ENCODE measurements at regions not wholly inside any gene's neighbourhood (a gene's known extent, or its start where the extent isn't known, plus 50 kb on each side); places are given as distances from the start of the nearest gene placed in this dataset.
A peak's percentile ranks its signal among the peaks of the same experiment; 100 is the strongest.
"Not testable (repeated sequence)": the region's sequence is repeated elsewhere in the genome, so short reads cannot be mapped to it uniquely, and the experiment has no call there.

DNA sequence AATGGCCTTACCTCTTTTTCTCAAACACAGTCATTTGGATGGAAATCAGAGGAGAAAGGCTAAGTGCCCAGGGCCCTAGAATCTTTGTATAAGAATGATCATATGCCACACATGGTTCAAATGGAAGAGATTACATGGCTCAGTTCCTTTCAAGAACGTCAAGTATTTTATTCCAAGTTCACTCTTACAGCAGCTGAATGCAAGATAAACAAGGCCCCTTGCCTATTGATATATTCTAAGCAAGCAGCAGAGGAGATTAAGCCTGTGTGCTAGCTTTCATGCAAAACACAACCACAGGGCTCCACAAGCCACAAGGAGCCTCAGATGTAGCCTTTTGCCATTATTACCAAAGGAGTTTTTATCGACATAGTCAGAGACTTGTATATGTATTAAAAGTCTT lies 55.3 kb upstream of the SLCO6A1 start:
- DNase-seq (ENCODE audit: low spot score), result no peak

DNA sequence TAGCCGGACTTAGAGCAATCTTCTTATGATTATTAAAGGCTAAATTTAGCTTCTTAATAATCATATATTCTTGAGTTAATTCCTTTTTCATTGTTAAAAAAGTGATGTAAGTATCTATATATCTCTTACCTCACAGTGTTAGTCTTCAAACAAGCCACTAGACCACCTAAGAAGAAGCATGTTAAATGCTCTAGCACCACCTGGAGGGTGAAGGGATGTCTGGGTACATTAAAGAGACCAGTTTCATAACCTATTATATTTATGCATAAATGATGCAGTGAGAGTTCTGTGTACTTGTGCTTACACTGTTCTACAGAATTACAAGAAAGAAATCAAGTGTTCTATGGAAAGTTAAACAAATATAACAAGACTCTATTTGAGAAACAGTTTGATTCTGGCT lies 55.9 kb upstream of the SLCO6A1 start:
- no peak for DNase-seq (ENCODE audit: low spot score)

- DNase-seq (ENCODE audit: low spot score), result peak; percentile 2
These were observed 63.3 kb upstream of the SLCO6A1 start for GRCh38 chr5:102561894-102562760.

- DNase-seq (ENCODE audit: low spot score), result no peak
These were observed 71.9 kb upstream of the SLCO6A1 start for GRCh38 chr5:102570747-102571146.

- DNase-seq (ENCODE audit: low spot score), result no peak
These were observed 79.6 kb upstream of the SLCO6A1 start for GRCh38 chr5:102578362-102578761.

DNA sequence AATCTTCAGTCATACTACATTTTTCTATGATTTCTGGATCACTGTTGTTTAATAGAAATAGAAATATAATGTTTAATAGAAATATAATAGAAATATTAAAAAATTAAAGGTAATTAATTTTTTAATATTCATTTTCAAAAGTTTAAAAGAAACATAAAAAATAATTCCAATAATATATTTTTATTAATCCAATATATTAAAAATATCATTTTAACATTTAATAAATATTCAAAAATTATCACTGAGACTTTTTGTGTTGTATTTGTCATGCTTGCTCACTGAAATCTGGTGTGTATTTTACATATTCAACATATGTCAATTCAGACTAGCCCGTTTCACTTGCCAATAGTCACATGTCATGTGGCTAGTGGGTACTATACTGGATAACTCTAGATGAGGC lies 80.6 kb upstream of the SLCO6A1 start:
- DNase-seq (ENCODE audit: low spot score), result no peak

GRCh38 chr5:102581011-102581410 lies 82.2 kb upstream of the SLCO6A1 start:
- DNase-seq (ENCODE audit: low spot score), result no peak

DNA sequence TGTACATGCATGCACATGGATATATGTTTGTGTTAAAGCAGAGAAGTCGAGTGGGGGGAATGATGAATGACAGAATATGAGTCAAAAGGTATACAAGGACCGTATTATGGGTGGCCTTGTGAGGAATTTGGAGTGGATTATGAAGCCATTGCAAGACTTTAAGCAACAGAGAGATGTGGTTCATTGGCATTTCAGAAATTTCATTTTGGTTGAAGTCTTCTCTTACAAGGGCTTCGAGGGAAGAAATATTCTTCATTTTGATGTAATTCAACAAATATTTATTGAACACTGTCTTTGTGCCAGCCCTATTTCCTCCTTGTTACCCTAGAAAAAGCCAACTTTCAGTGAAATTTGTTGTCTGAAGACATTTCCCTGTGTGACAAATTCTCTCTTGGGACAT lies 83.9 kb upstream of the SLCO6A1 start:
- no peak for DNase-seq (ENCODE audit: low spot score)

GRCh38 chr5:102583276-102584124 lies 84.7 kb upstream of the SLCO6A1 start:
- DNase-seq (ENCODE audit: low spot score), result peak; percentile 7

DNA sequence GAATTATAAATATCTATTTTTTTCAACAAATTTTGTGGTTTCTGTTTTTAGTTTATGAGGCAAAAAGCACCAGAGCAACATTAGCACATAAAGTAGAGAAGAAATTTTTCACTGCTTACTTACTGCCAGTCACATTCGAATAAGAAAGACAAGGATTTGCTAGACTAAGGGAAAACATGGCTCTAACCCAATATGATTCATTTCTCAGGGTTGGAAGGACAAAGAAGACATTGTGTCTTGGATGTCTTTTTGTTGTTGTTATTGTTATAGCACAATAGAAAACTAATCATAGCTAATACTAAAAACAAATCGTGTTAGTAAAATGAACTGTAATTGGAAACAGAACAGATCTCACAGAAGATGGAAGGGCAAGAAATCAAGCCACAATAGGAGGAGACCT lies 90.9 kb upstream of the SLCO6A1 start:
- DNase-seq (ENCODE audit: low spot score), result no peak

GRCh38 chr5:102590467-102590866 lies 91.7 kb upstream of the SLCO6A1 start:
- DNase-seq (ENCODE audit: low spot score), result no peak

- DNase-seq (ENCODE audit: low spot score), result no peak
These were observed 92.8 kb upstream of the SLCO6A1 start for GRCh38 chr5:102591650-102592049.

DNA sequence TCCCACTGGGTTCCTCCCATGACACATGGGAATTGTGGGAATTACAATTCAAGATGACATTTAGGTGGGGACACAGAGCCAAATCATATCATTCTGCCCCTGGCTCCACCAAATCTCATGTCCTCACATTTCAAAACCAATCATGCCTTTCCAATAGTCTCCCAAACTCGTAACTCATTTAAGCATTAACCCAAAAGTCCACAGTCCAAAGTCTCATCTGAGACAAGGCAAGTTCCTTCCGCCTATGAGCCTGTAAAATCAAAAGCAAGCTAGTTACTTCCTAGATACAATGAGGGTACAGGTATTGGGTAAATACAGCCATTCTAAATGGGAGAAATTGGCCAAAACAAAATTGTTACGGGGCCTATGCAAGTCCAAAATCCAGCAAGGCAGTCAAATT lies 93.8 kb upstream of the SLCO6A1 start:
- not testable (repeated sequence) for DNase-seq (ENCODE audit: low spot score)

- no peak for DNase-seq (ENCODE audit: low spot score)
These were observed 95.4 kb upstream of the SLCO6A1 start for GRCh38 chr5:102594192-102594591.

- no peak for DNase-seq (ENCODE audit: low spot score)
These were observed 96.5 kb upstream of the SLCO6A1 start for GRCh38 chr5:102595332-102595731.

- DNase-seq (ENCODE audit: low spot score), result no peak
These were observed 97.3 kb upstream of the SLCO6A1 start for GRCh38 chr5:102596113-102596512.

DNA sequence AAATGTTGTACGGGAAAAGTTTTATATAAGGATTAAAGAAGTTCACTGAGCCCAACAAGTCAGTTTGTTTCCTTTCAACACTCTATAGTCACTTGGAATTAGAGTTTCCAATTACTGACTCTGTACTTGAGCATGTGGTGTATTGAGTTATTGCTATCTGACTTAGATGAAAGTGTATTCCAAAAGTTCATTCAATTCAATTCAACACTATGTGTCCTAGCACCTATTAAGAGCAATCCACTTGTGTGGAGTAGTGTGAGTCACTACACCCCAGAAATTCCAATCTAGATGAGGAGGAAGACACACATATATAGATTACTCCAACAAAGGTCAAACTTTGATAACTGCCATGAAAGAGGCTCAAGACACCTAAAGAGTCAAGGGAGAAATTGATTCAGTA lies 98.2 kb upstream of the SLCO6A1 start:
- no peak for DNase-seq (ENCODE audit: low spot score)

DNA sequence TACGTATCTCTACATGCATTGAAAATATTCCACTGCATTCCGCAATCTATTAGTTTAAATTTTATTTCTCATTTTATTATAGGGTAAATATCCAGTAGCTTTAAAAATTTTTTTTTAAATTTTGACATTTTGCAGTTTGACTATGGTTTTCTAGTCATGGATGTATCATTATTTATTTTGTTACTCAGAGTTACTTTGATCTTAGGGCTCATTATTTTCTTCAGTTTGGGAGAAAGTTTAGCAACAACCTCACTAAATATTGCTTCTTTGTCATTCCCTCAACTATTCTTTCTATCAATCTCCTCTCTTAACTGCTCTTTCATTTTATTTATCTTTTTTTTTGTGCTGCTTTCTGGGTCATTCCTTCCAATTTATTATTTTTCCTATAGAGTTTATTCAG lies 100.5 kb upstream of the SLCO6A1 start:
- no peak for DNase-seq (ENCODE audit: low spot score)

DNA sequence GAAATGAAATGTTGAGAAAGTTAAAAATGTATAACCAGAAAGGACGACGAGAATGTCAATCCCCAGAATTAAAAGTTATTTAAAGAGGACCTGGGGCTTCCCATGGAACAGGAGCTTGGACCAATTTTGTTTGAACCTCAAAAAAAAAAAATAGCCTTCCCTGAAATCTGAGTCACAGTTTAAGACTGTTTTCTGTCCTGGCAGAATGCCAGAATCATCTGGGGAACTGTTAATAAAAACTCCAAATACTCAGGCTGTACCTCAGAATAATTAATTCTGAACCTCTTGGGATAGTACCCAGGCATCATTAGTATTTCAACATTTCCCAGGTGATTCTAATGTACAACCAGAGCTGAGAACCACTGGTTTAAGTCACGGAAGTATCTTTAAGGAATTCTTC lies 102.2 kb upstream of the SLCO6A1 start:
- no peak for DNase-seq (ENCODE audit: low spot score)

DNA sequence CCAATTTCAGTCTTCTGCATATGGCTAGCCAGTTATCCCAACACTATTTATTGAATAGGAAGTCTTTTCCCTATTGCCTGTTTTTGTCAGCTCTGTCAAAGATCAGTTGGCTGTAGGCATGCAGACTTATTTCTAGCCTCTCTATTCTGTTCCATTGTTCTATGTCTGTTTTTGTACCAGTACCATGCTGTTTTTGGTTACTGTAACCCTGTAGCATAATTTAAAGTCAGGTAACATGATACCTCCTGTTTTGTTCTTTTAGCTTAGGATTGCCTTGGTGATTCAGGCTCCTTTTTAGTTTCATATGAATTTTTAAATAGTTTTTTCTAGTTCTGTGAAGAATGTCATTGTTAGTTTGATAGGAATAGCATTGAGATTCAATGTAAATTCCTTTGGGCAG lies 104.9 kb upstream of the SLCO6A1 start:
- no peak for DNase-seq (ENCODE audit: low spot score)

DNA sequence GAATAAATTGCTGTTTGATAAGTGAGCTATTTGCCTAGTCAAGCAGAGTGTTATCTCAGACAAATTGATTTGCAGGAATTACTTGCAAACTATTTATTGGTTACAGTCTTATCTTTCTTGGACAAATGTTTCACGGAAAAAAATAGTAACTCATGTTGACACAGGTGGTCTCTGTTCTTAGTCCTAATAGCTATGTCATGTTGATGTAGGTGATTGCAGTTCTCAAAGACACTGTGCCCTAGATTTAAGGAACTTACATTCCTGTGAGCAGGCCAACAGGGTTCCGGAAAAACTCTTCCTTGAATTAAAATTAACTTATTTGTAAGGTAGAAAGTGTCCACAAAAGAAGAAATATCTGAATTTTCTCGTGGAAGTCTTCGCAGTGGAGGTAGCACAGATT lies 109.6 kb upstream of the SLCO6A1 start:
- DNase-seq (ENCODE audit: low spot score), result no peak

GRCh38 chr5:102611312-102611711 lies 112.5 kb upstream of the SLCO6A1 start:
- DNase-seq (ENCODE audit: low spot score), result no peak

DNA sequence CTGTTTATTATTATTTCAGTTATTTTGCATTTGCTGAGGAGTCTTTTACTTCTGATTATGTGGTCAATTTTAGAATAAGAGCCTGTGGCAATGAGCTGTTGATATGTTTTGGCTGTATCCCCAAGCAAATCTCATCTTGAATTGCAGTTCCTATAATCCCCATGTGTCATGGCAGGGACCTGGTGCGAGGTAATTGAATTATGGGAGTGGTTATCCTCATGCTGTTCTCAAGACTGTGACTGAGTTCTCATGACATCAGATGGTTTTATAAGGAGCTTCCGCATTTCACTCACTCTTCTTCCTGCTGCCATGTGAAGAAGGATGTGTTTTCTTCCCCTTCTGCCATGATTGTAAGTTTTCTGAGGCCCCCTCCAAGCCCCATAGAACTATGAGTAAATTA lies 114.9 kb upstream of the SLCO6A1 start:
- no peak for DNase-seq (ENCODE audit: low spot score)

All from germinal center (tissue), 1 donor.